Heart left ventricle (tissue), 13 donors: ENCODE measurements at regions not wholly inside any gene's neighbourhood (a gene's known extent, or its start where the extent isn't known, plus 50 kb on each side); places are given as distances from the start of the nearest gene placed in this dataset.

Source experiments
- CTCF ChIP-seq, 12 donors: fragments of 200-600 bp; sonication (generic) in 4 of 12; IDR thresholded peaks; one replicate each; pipeline versions ENCODE4 v1.5.0 to v1.8.0; 2018 to 2022; ENCODE audit warnings: antibody characterized with exemption in 12 of 12, mild to moderate bottlenecking in 5 of 12
- POLR2A ChIP-seq, 2 donors: fragments of 450-650 bp; IDR thresholded peaks; one replicate each; pipeline ENCODE4 v1.6.1; 2017; ENCODE audit warnings: antibody characterized with exemption in 2 of 2, mild to moderate bottlenecking in 2 of 2, moderate library complexity in 2 of 2
- donor health status: ischemic (EF 13 %, LVEDD 7.1; RV severe dilation, severe dysfunction).
- donor health status: DM: no; HTN: yes; CAD: no.
- donor health status: DM: no; HTN: no; CAD: no.
- donor health status: ischemic (EF 25% LVEDD 6.9; RV normal size, moderate dysfunction).
- donor health status: ischemic (EF 25% LVEDD 5.7; RV mildly dilated, moderate dysfunction).
- donor health status: ischemic (EF 35%, LVEDD 5.7; RV mildly dilated, moderate dysfunction).
- donor health status: nonischemic (EF 11% LVEDD 7.7; RV severe dilation, severe dysfunction).
- donor health status: DM: yes; HTN: yes; CAD: no.
- donor health status: PGD.
- donor health status: ischemic (EF 29% LVEDD 5.4; RV normal size, mild dysfunction).
- donor health status: nonischemic (EF 23%, LVEDD 6.1; RV moderate dilation, normal function).

GRCh38 chr2:66192888-66193287 is 242.0 kb upstream of the MEIS1 start:
- TF ChIP-seq CTCF (IDR thresholded peaks at IDR 0.05) (no peak), POLR2A (IDR thresholded peaks at IDR 0.05) (no peak)
